NCI-H748 (cell line): ENCODE measurements at regions not wholly inside any gene's neighbourhood (a gene's known extent, or its start where the extent isn't known, plus 50 kb on each side); places are given as distances from the start of the nearest gene placed in this dataset.
"Not testable (repeated sequence)": the region's sequence is repeated elsewhere in the genome, so short reads cannot be mapped to it uniquely, and the experiment has no call there.

Source experiments
- DNase-seq: peaks from one replicate; lab custom pipeline; 2025; ENCODE audit not compliant: unreplicated experiment; lab: John Stamatoyannopoulos, UW

- DNase-seq: no peak
These were observed 366.5 kb downstream of the ZNF674 start for GRCh38 chrX:46178763-46179162.

GRCh38 chrX:46173159-46173558, 372.1 kb downstream of the ZNF674 start:
- DNase-seq: no peak

GRCh38 chrX:46171457-46171856, 373.8 kb downstream of the ZNF674 start:
- DNase-seq: not testable (repeated sequence)

GRCh38 chrX:46169808-46170207, 375.4 kb downstream of the ZNF674 start:
- DNase-seq: no peak

- no peak for DNase-seq
These were observed 377.0 kb downstream of the ZNF674 start for GRCh38 chrX:46168254-46168653.

GRCh38 chrX:46165866-46166265, 379.4 kb downstream of the ZNF674 start:
- DNase-seq: no peak

- no peak for DNase-seq
These were observed 379.8 kb downstream of the ZNF674 start for GRCh38 chrX:46165411-46165810.

GRCh38 chrX:46152756-46153155, 392.5 kb downstream of the ZNF674 start:
- DNase-seq: no peak

GRCh38 chrX:46151332-46151731, 393.9 kb downstream of the ZNF674 start:
- DNase-seq: not testable (repeated sequence)

- DNase-seq: no peak
These were observed 400.7 kb downstream of the ZNF674 start for GRCh38 chrX:46144566-46144965.

- no peak for DNase-seq
These were observed 404.9 kb downstream of the ZNF674 start for GRCh38 chrX:46140272-46140671.

GRCh38 chrX:46130247-46130646, 415.0 kb downstream of the ZNF674 start:
- peak; percentile 55 for DNase-seq

- DNase-seq: no peak
These were observed 420.1 kb downstream of the ZNF674 start for GRCh38 chrX:46125111-46125510.

GRCh38 chrX:46117234-46117633, 428.0 kb downstream of the ZNF674 start:
- no peak for DNase-seq

- not testable (repeated sequence) for DNase-seq
These were observed 457.9 kb downstream of the ZNF674 start for GRCh38 chrX:46087310-46087709.

GRCh38 chrX:46080121-46080520, 465.1 kb downstream of the ZNF674 start:
- DNase-seq: peak; percentile 45

GRCh38 chrX:46072791-46073190, 472.4 kb downstream of the ZNF674 start:
- DNase-seq: no peak

- DNase-seq: no peak
These were observed 472.8 kb downstream of the ZNF674 start for GRCh38 chrX:46072372-46072771.

GRCh38 chrX:46070421-46070820, 474.8 kb downstream of the ZNF674 start:
- no peak for DNase-seq

GRCh38 chrX:46059316-46059715, 485.9 kb downstream of the ZNF674 start:
- no peak for DNase-seq

GRCh38 chrX:46044486-46044885, 500.7 kb downstream of the ZNF674 start:
- DNase-seq: no peak

- DNase-seq: no peak
These were observed 505.2 kb downstream of the ZNF674 start for GRCh38 chrX:46040001-46040400.

GRCh38 chrX:46039526-46039925, 505.7 kb downstream of the ZNF674 start:
- DNase-seq: no peak

GRCh38 chrX:46036508-46036907, 508.7 kb downstream of the ZNF674 start:
- no peak for DNase-seq
